Suprapubic skin (tissue), 4 donors: ENCODE measurements at regions not wholly inside any gene's neighbourhood (a gene's known extent, or its start where the extent isn't known, plus 50 kb on each side); places are given as distances from the start of the nearest gene placed in this dataset.

Experiments
- EP300 ChIP-seq: sonication (generic); formaldehyde crosslinking; IDR thresholded peaks from one replicate; pipeline ENCODE4 v1.6.1; 2017; ENCODE audit warnings: antibody characterized with exemption
- POLR2AphosphoS5 ChIP-seq, 3 donors: sonication (generic); formaldehyde crosslinking; IDR thresholded peaks; one replicate each; pipeline ENCODE4 v1.6.1; 2017; ENCODE audit warnings: antibody characterized with exemption in 3 of 3
- TF ChIP-seq, protein P1 (sequence below), 2 donors: fragments of 200-600 bp in 1 of 2; fragments of 450-650 bp in 1 of 2; sonication (generic) in 1 of 2; IDR thresholded peaks; one replicate each; pipeline ENCODE4 v1.5.1; 2016 to 2019; ENCODE audit warnings: antibody characterized with exemption in 2 of 2, mild to moderate bottlenecking in 1 of 2, moderate library complexity in 1 of 2

DNA sequence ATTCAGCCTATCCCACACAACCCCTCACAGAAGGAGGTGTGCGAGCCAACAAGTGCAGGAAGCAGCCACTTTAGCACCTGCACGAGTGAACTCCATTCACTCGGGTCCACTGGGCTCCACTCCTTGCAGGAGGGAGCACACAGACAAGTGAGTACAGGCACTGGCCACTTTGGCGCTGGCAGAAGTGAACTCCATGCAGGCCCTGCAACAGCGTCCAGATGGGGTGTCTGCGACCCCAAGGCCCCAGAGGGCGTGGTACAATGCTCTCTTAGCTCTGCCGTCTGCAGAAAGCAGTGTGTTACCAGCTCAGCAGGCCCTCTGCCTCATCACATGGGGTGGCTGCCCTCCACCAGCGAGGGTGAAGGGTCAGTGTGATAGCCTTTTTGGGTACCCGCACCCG, 388.0 kb upstream of the CNTN4 start:
- TF ChIP-seq POLR2AphosphoS5 (IDR thresholded peaks at IDR 0.05) = no peak
- TF ChIP-seq, protein P1, sequence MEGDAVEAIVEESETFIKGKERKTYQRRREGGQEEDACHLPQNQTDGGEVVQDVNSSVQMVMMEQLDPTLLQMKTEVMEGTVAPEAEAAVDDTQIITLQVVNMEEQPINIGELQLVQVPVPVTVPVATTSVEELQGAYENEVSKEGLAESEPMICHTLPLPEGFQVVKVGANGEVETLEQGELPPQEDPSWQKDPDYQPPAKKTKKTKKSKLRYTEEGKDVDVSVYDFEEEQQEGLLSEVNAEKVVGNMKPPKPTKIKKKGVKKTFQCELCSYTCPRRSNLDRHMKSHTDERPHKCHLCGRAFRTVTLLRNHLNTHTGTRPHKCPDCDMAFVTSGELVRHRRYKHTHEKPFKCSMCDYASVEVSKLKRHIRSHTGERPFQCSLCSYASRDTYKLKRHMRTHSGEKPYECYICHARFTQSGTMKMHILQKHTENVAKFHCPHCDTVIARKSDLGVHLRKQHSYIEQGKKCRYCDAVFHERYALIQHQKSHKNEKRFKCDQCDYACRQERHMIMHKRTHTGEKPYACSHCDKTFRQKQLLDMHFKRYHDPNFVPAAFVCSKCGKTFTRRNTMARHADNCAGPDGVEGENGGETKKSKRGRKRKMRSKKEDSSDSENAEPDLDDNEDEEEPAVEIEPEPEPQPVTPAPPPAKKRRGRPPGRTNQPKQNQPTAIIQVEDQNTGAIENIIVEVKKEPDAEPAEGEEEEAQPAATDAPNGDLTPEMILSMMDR (IDR thresholded peaks at IDR 0.05) = no peak
- TF ChIP-seq EP300 = no peak
